ENCODE measurements at regions not wholly inside any gene's neighbourhood (a gene's known extent, or its start where the extent isn't known, plus 50 kb on each side); places are given as distances from the start of the nearest gene placed in this dataset.
"Not testable (repeated sequence)": the region's sequence is repeated elsewhere in the genome, so short reads cannot be mapped to it uniquely, and the experiment has no call there.

DNA sequence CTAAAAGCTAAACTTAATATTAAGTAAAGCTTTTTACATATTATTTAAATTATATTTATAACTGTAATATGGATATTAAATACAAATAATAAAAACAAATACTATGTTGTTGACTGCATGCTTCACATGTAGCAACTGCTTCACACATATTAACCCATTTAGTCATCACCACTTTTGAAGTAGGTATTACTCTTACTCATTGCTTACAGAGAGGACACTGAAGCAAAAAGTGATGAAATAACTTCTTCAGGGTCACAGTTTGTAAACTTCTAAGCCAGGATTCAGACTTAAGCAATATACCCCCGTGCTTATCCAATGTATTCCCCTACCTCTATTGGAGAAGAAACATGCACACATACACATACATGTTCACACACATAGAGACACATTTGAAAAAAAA, 166.6 kb downstream of the DKK2 start:
- no peak for DNase-seq

DNA sequence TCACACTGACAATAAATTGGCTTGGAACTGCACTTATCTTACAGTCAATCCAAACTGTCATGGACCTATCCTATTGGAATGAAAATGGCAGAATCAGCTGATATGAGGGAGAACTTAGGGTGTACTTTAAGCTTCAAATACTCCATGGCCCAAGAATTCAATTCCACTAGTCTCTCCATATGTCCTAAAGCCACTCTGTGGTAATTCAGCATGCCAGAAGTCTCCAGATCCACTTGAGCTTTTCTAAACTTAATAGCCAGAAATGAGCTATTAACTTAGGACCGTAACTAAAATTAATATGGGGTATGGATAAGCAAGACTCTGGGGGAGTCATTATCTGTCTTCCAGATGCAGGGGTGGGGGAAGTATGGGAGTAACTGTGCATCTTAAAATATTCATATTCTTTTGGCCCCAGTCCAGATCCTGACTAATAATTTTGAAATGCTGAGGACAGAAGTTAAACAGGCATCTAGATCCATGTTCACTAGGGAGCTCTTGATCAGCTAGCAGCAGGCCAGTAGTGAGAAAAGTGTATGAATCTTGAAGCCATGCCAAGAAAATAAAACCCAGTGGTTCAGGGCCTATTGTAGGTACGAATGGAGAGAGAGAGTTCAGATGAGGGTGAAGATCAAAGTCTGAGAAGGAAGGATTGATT, 167.6 kb downstream of the DKK2 start:
- DNase-seq, result no peak

DNA sequence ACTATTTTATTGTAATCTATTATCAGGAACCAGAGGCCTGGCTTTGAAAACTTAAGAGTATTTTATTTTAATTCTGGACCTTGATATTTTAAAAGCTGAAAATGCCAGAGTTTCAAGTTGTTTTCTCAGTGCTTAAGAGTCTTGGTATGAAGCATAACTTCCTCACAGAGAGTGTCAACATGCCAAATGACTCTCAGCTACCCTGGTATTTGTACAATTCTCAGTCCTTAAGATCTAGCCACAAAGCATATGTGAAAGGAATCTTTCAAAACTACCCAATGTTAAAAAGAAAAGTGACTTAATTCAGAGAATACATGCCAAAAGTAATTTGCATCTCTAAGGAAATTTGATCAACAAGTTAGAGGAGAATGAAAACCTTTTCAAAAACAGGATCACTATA, 171.9 kb downstream of the DKK2 start:
- no peak for DNase-seq

DNA sequence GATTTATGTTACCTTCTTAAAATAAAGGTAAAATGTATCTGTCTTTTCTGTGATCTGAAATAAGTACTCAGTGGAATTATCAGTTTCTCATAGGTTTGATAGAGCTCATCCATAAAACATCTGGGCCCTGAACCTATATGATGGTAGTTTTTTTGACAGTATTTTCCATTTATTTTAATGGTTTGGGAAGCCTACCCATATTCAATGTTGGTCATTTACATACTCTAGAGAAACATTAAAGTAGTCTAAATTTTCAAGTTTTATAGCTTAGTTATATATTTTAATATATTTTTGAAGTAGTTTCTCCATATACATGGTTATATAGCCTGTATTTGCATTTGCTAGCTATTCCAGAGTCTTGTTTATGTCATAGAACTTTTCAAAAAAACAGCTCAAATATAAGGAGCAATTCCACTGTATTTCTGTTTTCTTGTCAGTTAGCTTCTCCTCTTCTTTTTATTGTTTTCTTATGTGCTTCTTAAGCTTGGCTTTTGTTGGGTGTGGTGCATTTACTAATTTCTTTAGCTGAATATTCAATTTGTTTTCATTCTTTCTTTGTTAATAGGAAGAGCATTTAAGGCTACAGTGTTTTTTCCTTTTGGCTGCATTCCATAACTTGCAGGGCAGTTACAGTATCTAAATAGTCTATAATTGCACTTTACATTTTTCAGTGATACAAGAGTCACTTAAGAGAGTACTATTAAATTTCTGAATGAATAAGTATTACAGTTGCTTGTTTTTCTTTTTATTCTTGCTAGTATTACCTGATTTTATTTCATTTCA, 181.4 kb downstream of the DKK2 start:
- no peak for DNase-seq

DNA sequence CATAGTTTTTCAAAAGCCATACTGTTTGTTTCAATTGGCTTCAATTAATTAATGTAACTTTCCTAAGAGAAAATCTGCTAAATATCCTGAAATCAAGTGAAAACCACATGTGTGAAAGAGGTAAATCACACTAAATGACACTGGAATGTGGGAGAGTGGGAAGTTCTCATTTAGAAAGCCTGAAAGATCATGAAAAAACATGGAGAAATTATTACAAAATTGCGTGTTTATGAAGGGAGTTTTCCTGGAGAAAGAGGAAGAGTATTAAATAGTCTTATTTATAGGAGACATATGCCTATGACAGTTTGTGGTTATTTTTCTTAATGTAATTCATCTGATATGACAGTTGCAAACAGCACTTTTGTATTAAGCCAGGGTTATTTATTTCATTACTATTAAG, 183.7 kb downstream of the DKK2 start:
- DNase-seq, result no peak

DNA sequence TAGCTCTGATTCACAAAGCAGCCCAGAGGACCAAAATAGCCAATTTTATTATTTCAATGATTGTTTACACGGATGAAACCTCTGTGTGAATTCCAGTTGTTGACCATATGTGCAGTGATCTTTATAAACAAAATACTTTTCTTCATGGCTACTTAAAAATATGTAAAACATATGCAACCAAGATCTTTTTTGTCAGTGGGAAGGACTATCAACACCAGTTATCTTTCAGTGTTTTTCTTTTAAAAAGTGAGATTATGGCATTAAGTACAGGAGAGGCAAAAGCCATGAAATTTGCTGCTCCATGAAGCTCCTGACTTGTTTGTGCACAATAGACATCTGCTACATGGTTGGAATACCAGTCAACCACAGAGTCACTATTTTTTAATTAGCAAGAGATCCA, 184.4 kb downstream of the DKK2 start:
- no peak for DNase-seq

DNA sequence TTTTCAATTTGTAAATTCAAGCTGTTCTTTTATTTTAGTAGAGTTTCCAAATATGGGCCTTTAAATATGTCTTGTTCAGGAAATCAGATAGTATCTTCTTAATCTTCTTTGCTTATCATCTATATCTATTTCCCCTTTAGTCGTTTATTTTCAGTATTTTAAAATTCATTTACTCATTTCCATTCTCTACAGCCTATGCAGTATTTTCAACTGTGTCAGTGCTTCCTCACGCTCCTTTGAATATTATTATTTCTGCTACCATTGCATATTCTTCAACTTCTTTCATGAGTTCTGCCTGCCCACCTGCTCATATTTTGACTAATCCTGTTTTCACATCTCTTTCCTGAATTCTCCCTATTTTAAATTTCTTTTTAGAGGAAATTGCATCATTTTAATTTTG, 185.4 kb downstream of the DKK2 start:
- DNase-seq, result no peak

DNA sequence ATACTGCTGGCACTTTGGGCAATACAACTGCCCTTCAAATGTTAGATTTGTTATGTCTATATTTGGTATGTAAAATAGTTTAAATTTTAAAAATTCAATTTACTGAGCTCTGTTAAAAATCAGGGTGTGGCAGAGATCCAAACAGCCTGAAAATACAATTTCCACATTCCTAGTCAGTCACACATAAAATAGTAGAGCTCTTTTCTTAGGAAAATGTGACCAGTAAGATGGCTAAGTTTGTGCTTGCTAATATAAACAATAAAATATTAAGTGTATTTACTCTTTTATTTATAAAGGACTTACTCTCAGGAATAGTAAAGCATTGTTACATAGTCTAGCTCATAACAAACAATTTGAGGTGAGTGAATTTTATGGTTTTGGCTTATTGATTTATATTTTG, 200.2 kb downstream of the DKK2 start:
- no peak for DNase-seq

DNA sequence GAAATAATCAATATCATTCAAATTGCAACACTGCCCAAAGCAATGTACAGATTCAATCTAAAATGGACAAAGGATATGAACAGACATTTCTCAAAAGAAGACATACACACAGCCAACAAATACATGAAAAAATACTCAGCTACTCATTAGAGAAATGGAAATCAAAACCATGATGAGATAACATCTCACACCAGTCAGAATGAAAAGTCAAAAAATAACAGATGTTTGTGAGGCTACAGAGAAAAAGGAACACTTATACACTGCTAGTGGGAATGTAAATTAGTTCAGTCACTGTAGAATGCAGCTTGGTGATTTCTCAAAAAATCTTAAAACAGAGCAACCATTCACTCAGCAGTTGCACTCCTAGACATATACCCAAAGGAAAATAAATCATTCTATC, 205.2 kb downstream of the DKK2 start:
- no peak for DNase-seq

DNA sequence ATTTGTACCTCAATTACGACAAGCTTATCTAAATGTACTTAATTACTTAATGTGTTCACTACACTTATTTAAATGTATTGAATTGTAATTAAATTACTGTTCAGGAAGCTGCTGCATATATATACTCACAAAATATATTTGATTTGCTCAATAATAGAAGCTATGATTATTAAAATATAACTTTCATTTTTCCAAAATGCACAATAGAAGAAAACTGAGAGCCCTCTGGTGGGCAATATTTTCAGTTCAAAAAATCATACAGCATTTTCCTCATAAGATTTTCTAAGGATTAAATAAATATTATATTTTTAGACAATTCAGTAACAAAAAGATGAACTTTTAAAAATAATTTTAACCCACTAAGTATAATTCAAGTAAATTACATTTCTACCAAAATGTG, 217.3 kb downstream of the DKK2 start:
- no peak for DNase-seq

DNA sequence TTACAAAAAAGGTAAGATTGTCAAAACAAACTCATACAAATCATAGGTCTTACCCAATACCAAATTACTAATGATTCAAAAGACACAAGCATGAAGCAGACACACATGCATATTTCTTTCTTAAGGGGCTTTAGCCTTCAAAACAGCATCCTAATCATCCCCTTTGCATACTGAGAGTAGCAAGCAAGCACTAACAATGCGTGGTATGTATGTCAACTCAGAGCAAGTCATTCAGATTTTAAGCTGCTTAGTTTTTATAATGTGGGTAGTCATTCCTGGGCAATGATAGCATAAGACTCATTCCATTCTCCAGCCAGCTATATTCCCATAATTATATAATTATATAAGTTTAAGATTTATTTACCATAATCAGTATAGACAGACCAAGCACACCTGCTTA, 219.6 kb downstream of the DKK2 start:
- DNase-seq, result no peak

DNA sequence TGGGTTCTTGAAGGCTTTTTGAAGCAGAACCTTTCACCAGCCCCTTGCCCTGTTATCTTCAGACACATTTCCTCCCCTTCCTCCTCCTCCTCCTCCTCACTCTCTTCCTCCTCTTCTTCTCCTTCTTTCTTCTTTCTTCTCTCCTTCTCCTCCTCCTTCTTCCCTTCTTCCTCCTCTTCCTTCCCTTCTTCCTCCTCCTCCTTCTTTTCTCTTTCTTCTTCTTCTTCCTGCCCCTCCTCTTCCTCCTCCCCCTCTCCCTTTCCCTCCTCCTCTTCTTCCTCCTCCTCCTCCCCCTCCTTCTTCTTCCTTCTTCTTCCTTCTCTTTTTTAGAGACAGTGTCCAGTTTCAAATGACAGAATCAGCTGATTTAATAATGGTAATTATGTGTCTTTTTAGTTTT, 226.0 kb downstream of the DKK2 start:
- DNase-seq, result no peak

DNA sequence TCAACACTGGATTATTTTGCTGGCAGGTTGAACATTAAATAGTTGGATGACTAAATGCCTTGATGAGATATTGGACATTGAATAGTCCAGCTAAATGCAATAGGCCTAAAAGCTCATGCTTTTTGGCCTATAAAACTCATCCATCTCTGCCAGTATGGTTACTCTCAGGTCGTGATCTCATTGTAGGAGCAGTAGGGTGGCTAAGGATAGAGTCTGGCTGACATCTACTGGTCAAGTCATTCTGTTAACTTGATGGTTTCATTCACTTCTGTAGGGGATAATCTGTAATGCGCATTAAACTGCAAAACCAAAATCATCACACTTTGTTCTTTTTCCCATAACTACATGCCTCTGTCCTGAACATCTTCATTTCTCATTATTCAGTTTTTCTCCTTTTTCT, 227.0 kb downstream of the DKK2 start:
- DNase-seq, result no peak

DNA sequence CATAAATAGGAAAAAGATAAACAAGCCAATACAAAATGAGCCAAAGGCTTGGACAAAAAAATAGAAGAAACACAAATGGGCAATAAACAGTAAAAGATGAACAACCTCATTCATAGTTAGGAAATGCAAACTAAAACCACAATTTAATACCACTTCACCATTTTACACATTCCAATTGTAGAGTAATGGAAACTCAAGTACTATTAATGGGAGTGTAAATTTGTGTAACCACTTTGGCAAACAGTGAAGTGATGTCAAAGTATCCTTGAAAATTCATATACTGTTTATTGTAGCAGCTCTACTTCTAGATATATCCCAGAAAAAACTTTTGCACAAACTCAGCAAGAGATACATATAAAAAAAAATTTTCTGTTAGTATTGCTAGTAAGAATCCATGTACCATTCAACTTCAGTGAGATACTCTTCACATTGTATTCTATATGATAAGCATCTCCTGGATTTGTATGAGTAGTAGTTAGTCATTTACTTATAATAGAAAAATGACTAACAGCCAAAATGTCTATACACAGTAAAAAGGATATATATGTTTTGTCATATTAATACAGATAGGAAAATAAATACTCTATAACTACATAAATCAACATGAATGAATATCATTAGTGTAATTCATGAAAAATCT, 229.8 kb downstream of the DKK2 start:
- no peak for DNase-seq

DNA sequence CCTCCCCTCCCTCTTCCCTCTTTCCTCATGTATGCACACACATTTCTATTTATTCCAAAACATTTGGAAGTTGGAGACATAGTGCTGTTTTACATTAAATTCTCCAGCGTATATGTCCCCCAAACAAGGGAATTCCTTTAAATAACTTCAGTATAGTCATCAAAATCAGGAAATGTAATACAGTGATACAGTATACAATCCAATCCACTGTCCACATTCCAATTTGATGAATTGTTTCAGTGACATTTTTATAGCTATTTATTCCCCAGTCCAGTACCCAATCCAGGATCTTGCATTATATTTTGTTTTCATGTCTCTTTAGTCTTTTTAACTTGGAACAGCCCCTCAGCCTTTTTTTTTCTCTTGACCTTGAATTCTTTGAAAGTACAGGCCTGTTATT, 233.0 kb downstream of the DKK2 start:
- no peak for DNase-seq

DNA sequence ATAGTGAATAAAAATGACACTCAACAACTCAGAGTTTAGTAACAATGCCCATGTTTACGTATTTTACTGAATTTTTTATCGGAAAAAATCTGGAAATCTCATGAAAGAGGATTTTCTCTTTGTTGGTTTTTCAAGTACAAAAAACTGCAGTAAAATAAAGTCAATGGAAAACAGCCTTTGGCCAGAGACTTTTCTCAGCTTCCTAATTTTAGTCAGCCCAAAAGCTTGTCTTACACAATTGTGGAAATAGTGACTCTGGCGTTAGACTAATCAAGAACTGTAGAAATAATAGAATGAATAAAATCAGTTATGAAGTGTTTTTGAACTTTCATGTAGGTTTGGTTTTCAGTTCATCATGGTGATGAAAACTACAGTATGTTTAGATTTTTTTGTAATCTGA, 234.7 kb downstream of the DKK2 start:
- no peak for DNase-seq

DNA sequence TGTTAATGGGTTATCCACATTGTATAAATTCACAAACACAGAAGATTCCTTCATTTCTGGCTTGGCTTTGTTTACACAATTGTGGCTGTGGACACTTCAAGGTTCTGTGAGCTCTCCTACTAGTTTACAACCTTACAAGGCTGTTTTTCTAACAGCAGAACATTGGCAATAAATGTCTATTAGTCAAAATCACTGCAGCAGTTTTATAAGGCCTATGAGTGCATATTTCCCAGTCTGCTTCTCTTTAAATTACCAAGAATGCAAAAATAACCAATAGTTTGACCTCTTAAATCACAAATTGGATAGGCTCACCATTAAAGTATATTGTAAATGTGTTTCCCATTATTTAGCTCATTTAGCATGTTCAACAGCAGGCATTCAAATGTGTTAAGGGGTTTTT, 239.2 kb downstream of the DKK2 start:
- DNase-seq, result no peak

DNA sequence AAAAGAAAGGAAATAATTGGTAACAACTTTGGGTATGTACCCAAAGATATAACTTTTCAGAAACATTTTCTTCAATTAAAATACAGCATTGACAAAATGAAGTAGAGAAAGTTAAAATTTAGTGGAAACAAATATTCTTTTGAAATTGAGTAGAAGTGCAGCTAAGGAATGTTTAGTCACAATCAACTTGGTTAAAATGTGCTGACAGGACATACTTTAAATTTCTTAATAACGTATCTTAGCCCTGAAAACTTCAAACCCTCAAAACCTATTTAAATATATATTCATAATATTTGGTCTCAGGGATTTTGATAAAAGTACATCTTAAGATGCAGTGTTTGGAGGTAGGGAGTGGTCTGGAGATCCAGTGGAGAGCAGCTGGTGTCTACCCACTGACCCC, 240.8 kb downstream of the DKK2 start:
- no peak for DNase-seq

DNA sequence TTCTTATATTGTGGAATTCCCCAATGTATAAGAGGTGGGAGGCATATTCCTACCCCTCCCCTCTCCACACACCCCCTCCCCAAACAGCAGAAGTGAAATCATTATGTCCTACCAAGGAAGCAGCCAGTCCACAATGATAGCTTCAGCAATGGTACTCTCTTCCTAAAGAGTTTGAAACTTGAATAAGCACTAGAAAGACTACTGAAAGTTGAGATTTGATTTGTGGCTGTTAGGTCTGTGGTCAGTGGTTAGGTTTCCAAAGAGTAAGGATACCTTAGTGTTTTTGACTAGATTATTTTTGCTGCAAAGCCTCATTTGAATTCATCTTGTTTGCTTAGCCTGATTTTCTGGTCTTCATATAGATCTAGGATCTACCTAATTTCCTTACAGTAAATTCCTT, 242.2 kb downstream of the DKK2 start:
- DNase-seq, result no peak

DNA sequence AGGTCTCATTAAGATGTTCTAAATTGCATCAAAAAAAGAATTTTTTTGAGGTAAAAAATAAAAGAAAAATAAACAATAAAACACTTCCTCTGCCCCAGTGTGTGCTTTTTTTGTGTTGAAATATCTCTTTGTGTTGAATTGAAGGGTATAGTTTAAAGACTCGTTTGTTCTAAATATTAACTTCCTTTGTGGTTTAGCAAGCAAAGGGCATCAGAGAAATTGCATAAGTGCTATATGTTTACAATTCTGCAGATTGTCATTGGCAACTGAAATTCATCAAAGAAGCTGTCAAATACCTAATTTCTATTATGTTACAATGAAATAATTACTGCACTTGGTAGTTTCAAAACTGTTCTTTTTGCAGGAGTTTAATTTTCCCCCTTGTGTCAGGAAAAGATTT, 260.5 kb downstream of the DKK2 start:
- DNase-seq, result no peak

DNA sequence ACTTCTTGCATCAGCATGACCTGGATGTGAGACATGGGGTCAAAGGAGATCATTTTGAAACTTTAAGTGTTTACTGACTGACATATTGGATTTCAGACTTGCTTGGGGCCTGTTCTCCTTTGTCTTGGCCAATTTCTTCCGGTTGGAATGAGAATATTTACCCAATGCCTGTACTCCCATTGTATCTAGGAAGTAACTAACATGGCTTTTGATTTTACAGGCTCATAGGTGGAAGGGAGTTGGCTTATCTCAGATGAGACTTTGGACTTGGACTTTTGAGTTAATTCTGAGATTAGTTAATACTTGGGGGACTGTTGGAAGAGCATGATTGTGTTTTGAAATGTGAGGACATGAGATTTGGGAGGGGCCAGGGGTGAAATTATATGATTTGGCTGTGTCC, 262.1 kb downstream of the DKK2 start:
- DNase-seq, result not testable (repeated sequence)

DNA sequence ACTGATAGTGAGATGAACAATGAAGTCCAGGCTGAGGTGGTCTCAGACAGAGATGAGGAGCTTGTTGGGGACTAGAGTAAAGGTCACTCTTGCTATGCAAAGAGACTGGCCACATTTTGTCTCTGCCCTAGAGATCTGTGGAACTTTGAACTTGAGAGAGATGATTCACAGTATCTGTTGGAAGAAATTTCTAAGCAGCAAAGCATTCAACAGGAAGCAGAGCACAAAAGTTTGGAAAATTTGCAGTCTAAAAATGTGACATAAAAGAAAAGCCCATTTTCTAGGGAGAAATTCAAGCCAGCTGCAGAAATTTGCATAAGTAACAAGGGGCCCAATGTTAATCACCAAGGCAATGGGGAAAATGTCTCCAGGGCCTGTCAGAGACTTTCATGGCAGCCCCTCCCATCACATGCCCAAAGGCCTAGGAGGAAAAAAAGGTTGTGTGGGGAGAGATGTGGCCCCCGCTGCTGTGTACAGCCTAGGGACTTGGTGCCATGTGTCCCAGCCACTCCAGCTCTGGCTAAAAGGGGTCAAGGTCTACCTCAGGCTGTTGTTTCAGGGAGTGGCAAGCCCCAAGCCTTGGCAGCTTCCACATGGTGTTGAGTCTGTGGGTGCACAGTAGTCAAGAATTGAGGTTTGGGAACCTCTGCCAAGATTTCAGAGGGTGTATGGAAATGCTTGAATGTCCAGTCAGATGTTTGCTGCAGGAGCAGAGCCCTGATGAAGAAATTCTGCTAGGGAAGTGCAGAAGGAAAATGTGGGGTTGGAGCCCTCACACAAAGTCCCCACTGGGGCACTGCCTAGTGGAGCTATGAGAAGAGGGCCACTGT, 262.8 kb downstream of the DKK2 start:
- DNase-seq, result no peak

DNA sequence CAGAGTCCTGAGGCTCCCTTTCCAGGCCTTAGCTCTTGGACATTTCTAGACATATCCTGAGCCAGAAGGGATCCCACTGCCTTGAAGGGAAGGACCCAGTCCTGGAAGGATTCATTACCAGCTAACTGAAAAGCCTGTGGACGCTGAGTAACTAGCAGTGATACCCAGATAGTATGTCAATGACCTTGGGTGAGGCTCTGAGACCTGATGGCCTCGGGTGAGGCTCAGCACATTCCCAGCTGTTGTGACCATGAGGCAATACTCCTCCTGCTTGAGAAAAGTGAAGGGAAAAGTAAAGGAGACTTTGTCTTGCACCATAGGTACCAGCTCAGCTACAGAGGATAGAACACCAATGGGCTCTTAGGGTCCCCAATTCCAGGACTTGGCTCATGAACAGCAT, 268.1 kb downstream of the DKK2 start:
- no peak for DNase-seq

Data from T-helper 1 cell (primary cell).